ENCODE measurements at regions not wholly inside any gene's neighbourhood (a gene's known extent, or its start where the extent isn't known, plus 50 kb on each side); places are given as distances from the start of the nearest gene placed in this dataset.

GRCh38 chr13:40379196-40379595, 287.2 kb downstream of the FOXO1 start:
- TF ChIP-seq REST (IDR thresholded peaks at IDR 0.05; ENCODE audit: insufficient read depth in 1 of 2, low read depth in 2 of 2, low read length in 2 of 2) (no peak), POLR2AphosphoS5 (IDR thresholded peaks at IDR 0.05; ENCODE audit: low read depth, low read length) (no peak), SIN3A (IDR thresholded peaks at IDR 0.05; ENCODE audit: borderline replicate concordance, insufficient read depth, low read length) (no peak), TAF1 (IDR thresholded peaks at IDR 0.05; ENCODE audit: borderline replicate concordance, insufficient read depth, low read length) (no peak), FOXP2 (optimal IDR thresholded peaks at IDR 0.05; ENCODE audit: borderline replicate concordance, extremely low read depth, extremely low read length, insufficient read depth) (no peak)

DNA sequence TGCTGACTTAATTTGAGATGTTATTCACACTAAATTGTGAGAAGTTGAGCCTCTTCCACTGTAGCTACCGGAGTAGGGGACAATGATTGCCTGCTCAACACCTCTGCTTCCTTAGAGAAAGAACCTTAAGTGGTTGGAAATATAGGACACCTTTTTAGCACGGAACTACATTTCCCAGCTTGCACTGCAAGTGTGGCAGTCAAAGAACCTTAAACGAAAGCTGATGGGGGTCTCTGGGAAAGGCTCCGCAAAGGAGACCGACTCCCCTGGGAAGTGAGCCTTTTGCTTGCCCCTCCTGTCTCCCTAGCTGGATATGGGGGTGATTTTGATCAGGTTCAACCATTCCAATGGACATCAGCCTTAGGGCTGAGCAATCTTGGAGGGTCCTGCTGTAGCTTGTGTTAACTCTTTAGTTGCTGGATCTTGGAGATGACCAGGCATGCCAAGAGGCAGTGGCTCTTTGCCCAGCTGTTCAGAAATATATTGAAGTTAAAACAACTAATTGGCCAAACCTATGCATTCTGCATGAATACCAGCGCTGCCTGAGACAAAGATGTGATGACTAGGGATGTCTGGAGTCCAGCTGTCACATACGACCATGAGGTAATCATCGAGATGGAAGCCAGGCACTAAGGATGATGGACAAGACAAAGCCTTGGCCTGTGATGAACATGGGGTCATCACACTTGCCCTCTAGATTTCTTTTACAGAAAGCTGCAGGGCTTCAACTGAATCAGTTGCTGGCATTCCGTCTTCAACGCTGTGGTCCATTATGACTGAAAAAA, 286.5 kb downstream of the FOXO1 start:
- TF ChIP-seq FOXP2 (optimal IDR thresholded peaks at IDR 0.05; ENCODE audit: borderline replicate concordance, extremely low read depth, extremely low read length, insufficient read depth) (no peak), POLR2AphosphoS5 (IDR thresholded peaks at IDR 0.05; ENCODE audit: low read depth, low read length) (no peak), TAF1 (IDR thresholded peaks at IDR 0.05; ENCODE audit: borderline replicate concordance, insufficient read depth, low read length) (no peak), REST (IDR thresholded peaks at IDR 0.05; ENCODE audit: insufficient read depth in 1 of 2, low read depth in 2 of 2, low read length in 2 of 2) (no peak), SIN3A (IDR thresholded peaks at IDR 0.05; ENCODE audit: borderline replicate concordance, insufficient read depth, low read length) (no peak)

DNA sequence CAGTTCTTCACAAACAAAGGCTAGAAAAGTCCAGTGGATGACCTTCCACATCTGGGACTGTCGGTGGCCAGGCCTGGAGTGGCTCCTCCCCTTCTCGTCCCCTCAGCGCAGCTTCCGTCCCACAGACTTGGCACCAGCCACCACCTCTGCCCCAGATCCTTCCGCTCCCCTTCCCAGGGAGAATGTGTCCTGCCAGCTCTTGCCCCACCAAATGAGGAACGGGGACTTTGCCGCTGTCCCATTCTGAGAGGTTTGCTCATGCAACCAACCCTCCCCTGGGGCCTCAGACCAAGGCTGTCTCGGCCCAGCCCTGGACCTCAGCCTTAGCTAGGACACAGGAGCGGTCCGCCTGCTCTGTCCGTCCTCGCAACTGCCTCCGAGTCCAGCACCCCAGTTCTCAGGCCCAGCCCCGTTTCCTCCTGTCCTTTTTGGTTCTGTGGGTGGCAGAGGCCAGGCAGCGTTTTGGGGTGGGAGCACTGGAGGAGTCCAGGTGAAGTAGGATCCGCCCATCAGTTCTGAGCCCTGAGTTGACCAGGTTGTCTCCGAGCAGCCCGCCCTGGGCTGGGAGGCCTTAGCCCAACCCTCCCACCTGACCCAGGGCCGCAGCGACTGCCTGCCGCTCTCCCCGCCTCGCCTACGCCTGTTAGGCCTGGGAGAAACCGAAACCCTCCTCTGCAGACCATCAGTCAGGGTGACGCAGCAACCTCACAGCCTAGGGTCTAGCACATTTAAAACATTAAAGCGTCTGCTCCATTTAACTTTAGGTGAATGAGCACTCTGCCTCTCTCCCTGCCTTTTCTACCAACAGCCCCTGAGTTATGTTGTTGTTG, 284.3 kb downstream of the FOXO1 start:
- TF ChIP-seq REST (IDR thresholded peaks at IDR 0.05; ENCODE audit: insufficient read depth in 1 of 2, low read depth in 2 of 2, low read length in 2 of 2), result no peak
- TF ChIP-seq TAF1 (IDR thresholded peaks at IDR 0.05; ENCODE audit: borderline replicate concordance, insufficient read depth, low read length), result no peak
- TF ChIP-seq POLR2AphosphoS5 (IDR thresholded peaks at IDR 0.05; ENCODE audit: low read depth, low read length), result no peak
- no peak for TF ChIP-seq FOXP2 (optimal IDR thresholded peaks at IDR 0.05; ENCODE audit: borderline replicate concordance, extremely low read depth, extremely low read length, insufficient read depth)
- TF ChIP-seq SIN3A (IDR thresholded peaks at IDR 0.05; ENCODE audit: borderline replicate concordance, insufficient read depth, low read length), result no peak

DNA sequence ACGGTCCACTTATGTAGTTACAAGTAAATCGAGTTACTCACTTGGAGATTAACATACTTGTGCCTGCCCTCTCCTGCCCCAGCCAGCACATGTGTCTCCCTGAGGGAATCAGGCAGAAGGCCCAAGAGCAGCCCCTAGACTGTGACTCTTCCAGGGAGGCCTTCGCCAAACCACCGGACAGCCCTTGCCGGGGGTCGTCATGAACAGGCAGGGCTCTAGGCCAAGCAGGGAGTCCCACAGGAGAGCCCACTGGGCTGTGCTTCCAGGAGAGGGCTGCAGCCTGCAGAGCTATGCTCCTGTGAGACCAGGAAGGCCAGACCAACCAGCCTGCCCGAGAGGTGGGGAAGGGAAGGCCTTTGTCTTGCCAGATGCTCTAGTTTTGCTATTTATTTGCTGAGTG, 283.3 kb downstream of the FOXO1 start:
- no peak for TF ChIP-seq FOXP2 (optimal IDR thresholded peaks at IDR 0.05; ENCODE audit: borderline replicate concordance, extremely low read depth, extremely low read length, insufficient read depth)
- TF ChIP-seq TAF1 (IDR thresholded peaks at IDR 0.05; ENCODE audit: borderline replicate concordance, insufficient read depth, low read length), result no peak
- TF ChIP-seq POLR2AphosphoS5 (IDR thresholded peaks at IDR 0.05; ENCODE audit: low read depth, low read length), result no peak
- no peak for TF ChIP-seq REST (IDR thresholded peaks at IDR 0.05; ENCODE audit: insufficient read depth in 1 of 2, low read depth in 2 of 2, low read length in 2 of 2)
- TF ChIP-seq SIN3A (IDR thresholded peaks at IDR 0.05; ENCODE audit: borderline replicate concordance, insufficient read depth, low read length), result no peak

All from PFSK-1 (cell line).